PFSK-1 (cell line): ENCODE measurements at regions not wholly inside any gene's neighbourhood (a gene's known extent, or its start where the extent isn't known, plus 50 kb on each side); places are given as distances from the start of the nearest gene placed in this dataset.

Experiments used
- FOXP2 ChIP-seq: optimal IDR thresholded peaks from 2 replicates; pipeline ENCODE3; 2011; ENCODE audit warnings: borderline replicate concordance, control low read depth, inconsistent platforms; ENCODE audit not compliant: insufficient read depth; ENCODE audit errors: extremely low read length, extremely low read depth
- POLR2AphosphoS5 ChIP-seq: IDR thresholded peaks from 2 replicates; pipeline ENCODE4 v1.6.1; 2012; ENCODE audit warnings: low read depth, mild to moderate bottlenecking, control low read depth, low read length, moderate library complexity
- REST ChIP-seq, 2 experiments: IDR thresholded peaks; 2 replicates each; pipeline versions ENCODE4 v1.6.1 to v1.8.0; 2011 to 2012; ENCODE audit warnings: low read depth in 2 of 2, low read length in 2 of 2, control low read depth in 1 of 2, inconsistent platforms in 1 of 2, mild to moderate bottlenecking in 1 of 2, moderate library complexity in 1 of 2; ENCODE audit not compliant: insufficient read depth in 1 of 2
- SIN3A ChIP-seq: IDR thresholded peaks from 2 replicates; pipeline ENCODE4 v1.6.1; 2012; ENCODE audit warnings: mild to moderate bottlenecking, low read length, moderate library complexity, borderline replicate concordance; ENCODE audit not compliant: insufficient read depth
- TAF1 ChIP-seq: IDR thresholded peaks from 2 replicates; pipeline ENCODE4 v1.6.1; 2012; ENCODE audit warnings: low read length, control low read depth, borderline replicate concordance; ENCODE audit not compliant: insufficient read depth

- TF ChIP-seq REST (IDR thresholded peaks at IDR 0.05; ENCODE audit: insufficient read depth in 1 of 2, low read depth in 2 of 2, low read length in 2 of 2) = no peak
- TF ChIP-seq SIN3A = no peak
- TF ChIP-seq TAF1 = no peak
- TF ChIP-seq FOXP2 = no peak
- TF ChIP-seq POLR2AphosphoS5 = no peak
These were observed 328.9 kb upstream of the NT5C1B start for GRCh38 chr2:18918280-18918679.

GRCh38 chr2:18915227-18915626 is 325.9 kb upstream of the NT5C1B start:
- TF ChIP-seq SIN3A (no peak), TAF1 (no peak), REST (IDR thresholded peaks at IDR 0.05; ENCODE audit: insufficient read depth in 1 of 2, low read depth in 2 of 2, low read length in 2 of 2) (no peak), FOXP2 (no peak), POLR2AphosphoS5 (no peak)

- TF ChIP-seq REST (IDR thresholded peaks at IDR 0.05; ENCODE audit: insufficient read depth in 1 of 2, low read depth in 2 of 2, low read length in 2 of 2) = no peak
- no peak for TF ChIP-seq POLR2AphosphoS5
- no peak for TF ChIP-seq TAF1
- no peak for TF ChIP-seq SIN3A
- TF ChIP-seq FOXP2 = no peak
These were observed 324.1 kb upstream of the NT5C1B start for GRCh38 chr2:18913512-18913911.

GRCh38 chr2:18912225-18912888 is 323.0 kb upstream of the NT5C1B start:
- TF ChIP-seq SIN3A (no peak), FOXP2 (no peak), REST (IDR thresholded peaks at IDR 0.05; ENCODE audit: insufficient read depth in 1 of 2, low read depth in 2 of 2, low read length in 2 of 2) (no peak), TAF1 (no peak), POLR2AphosphoS5 (no peak)
